Chondrocyte (in vitro differentiated cells): ENCODE measurements at regions not wholly inside any gene's neighbourhood (a gene's known extent, or its start where the extent isn't known, plus 50 kb on each side); places are given as distances from the start of the nearest gene placed in this dataset.

Experiments
- DNase-seq: peaks from one replicate; pipeline ENCODE4 v3.0.0; 2021; ENCODE audit warnings: mixed read lengths, low spot score
- H3K27ac Mint-ChIP-seq: one replicate; pipeline ENCODE4 v1.8.0; 2021; ENCODE audit warnings: mild to moderate bottlenecking, moderate library complexity, mixed read lengths; ENCODE audit not compliant: unreplicated experiment
- H3K27me3 Mint-ChIP-seq: 2 replicates; pipeline ENCODE4 v1.8.0; 2021; ENCODE audit warnings: low read depth, mixed read lengths
- H3K36me3 Mint-ChIP-seq: 2 replicates; pipeline ENCODE4 v1.8.0; 2021; ENCODE audit warnings: low read depth, mixed read lengths
- H3K4me1 Mint-ChIP-seq: 2 replicates; pipeline ENCODE4 v1.8.0; 2021; ENCODE audit warnings: low read depth, mild to moderate bottlenecking, mixed read lengths
- H3K4me3 Mint-ChIP-seq: one replicate; pipeline ENCODE4 v1.8.0; 2021; ENCODE audit warnings: mild to moderate bottlenecking, moderate library complexity, mixed read lengths; ENCODE audit not compliant: unreplicated experiment
- H3K9me3 Mint-ChIP-seq: 2 replicates; pipeline ENCODE4 v1.8.0; 2021; ENCODE audit warnings: low read depth, mixed read lengths
- TF ChIP-seq, protein P1 (sequence below): fragments of 200-600 bp; sonication (generic); IDR thresholded peaks from 2 replicates; pipeline ENCODE4 v1.5.0; 2021; ENCODE audit warnings: antibody characterized with exemption, mild to moderate bottlenecking, moderate library complexity

DNA sequence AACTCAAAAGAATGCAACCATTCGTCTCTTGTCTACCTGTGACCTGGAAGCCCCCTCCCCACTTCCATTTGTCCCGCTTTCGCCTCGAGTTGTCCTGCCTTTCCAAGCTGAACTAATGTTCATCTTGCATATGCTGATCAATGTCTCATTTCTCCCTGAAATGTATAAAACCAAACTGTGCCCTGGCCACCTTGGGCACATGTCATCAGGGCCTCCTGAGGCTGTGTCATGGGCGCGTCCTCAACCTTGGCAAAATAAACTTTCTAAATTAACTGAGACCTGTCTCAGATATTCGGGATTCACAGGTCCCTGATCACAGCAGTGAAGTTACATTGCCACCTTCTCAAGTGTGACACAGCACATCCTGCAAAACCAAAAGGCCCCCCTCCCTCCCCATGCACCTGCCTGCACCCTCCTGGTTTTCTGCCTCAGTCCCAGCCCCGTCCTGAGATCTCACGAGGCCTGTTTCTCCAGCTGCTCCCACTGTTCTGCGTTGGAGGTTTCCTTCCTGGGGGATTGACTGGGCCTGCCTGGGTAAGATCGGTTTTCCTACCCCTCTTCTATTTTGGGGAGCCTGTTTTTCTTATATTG lies 1328.7 kb downstream of the TBC1D22A start:
- Mint-ChIP-seq H3K4me3 (no peak overlapping the region), H3K27me3 (peaks cover 19% of the 10 kb centered on the region), H3K9me3 (no peaks in the 10 kb centered on the region), H3K36me3 (no peaks in the 10 kb centered on the region), H3K4me1 (peaks cover 10% of the 10 kb centered on the region), H3K27ac (no peak overlapping the region)
- TF ChIP-seq, protein P1, sequence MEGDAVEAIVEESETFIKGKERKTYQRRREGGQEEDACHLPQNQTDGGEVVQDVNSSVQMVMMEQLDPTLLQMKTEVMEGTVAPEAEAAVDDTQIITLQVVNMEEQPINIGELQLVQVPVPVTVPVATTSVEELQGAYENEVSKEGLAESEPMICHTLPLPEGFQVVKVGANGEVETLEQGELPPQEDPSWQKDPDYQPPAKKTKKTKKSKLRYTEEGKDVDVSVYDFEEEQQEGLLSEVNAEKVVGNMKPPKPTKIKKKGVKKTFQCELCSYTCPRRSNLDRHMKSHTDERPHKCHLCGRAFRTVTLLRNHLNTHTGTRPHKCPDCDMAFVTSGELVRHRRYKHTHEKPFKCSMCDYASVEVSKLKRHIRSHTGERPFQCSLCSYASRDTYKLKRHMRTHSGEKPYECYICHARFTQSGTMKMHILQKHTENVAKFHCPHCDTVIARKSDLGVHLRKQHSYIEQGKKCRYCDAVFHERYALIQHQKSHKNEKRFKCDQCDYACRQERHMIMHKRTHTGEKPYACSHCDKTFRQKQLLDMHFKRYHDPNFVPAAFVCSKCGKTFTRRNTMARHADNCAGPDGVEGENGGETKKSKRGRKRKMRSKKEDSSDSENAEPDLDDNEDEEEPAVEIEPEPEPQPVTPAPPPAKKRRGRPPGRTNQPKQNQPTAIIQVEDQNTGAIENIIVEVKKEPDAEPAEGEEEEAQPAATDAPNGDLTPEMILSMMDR = no peak
- DNase-seq = no peak

DNA sequence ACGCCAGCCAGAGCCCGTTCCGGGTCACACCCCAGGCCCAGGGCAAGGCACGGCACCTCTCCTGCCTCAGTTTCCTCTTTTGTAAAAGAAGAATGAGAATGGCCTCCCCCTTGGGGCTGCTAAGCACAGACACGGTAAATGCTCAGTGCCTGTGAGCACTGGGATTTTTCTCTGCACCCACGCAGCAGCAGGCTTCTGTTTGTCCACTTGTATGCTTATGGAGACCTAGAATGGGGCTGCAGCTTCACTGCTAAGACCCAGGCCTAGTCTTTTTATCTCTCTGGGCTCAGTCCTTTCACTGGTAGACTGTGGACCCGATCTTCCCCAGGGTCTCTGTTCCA lies 1327.9 kb downstream of the TBC1D22A start:
- TF ChIP-seq, protein P1 = no peak
- Mint-ChIP-seq H3K9me3 (no peaks in the 10 kb centered on the region), H3K4me1 (peaks cover 10% of the 10 kb centered on the region), H3K4me3 (no peak overlapping the region), H3K27ac (no peak overlapping the region), H3K27me3 (peaks cover 19% of the 10 kb centered on the region), H3K36me3 (no peaks in the 10 kb centered on the region)
- no peak for DNase-seq

DNA sequence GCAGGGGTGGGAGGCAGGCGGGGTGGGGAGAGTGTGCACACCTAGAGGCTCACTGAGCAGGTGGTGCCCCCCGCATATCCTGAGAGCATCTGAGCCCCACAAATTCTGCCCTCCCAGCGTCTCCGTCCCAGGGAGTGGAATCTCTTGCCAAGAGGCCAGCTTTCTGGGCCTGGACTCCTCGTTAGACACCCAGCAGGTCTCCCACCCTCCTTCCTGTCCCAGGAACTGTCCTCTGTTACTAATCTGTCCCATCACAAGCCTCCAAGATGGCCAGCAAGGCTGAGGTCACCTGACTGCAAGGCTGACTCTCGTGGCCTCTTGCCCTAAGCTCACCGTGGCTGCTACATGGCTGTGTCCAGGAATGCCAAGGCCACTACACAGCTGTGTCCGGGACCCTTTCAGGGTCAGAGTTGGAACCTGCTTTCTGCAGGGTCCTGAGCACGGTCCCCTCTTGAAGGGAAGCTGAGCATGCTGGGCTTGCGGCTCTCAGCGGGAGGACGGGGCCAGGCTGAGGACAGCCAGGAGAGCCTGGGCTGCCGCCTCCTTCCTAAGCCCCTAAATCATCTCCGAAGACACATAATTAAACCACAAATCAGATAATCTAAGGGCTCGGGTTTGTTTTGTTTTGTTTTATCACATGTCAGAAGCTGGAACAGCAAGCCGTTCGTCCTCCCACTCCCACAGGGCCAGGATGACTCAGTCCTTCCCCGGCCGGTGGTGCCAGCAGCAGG lies 1327.3 kb downstream of the TBC1D22A start:
- TF ChIP-seq, protein P1 = no peak

DNA sequence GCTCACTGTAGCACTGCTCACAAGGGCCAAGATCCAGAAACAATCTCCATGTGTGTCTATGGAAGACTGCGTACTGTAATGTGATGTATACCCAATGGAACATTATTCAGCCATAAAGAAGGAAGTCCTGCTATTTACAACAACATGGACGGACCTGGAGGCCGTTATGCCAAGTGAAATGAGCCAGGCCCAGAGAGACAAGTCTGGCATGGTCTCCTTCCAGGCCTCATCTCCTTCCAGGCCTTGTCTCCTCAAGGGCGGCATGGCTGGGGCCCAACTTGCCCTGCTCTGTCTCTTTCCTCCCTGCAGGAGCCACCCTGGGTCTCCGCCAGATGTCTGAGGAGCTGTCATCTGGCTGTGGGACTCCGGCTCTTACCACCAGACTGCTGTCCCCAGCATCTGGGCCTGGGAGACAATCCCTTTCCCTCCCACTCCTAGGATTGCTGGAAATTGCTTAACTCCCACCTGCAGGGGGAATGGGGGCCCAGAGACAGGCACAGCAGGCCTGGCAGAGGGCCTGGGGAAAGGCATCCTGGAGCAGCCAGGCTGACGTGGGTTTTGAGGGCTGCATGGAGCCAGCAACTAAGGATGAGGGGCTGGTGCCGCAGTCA lies 1326.6 kb downstream of the TBC1D22A start:
- H3K36me3 Mint-ChIP-seq = no peaks in the 10 kb centered on the region
- no peak for DNase-seq
- TF ChIP-seq, protein P1 = no peak
- peaks cover 17% of the 10 kb centered on the region for H3K27me3 Mint-ChIP-seq
- H3K27ac Mint-ChIP-seq = no peak overlapping the region
- peaks cover 10% of the 10 kb centered on the region for H3K4me1 Mint-ChIP-seq
- H3K9me3 Mint-ChIP-seq = no peaks in the 10 kb centered on the region
- H3K4me3 Mint-ChIP-seq = no peak overlapping the region

More for the DNA sequence above, 1327.3 kb downstream of the TBC1D22A start:
- DNase-seq = no peak
- Mint-ChIP-seq H3K36me3 (no peaks in the 10 kb centered on the region), H3K27ac (peak overlapping the region; percentile 54), H3K27me3 (peaks cover 15% of the 10 kb centered on the region), H3K9me3 (no peaks in the 10 kb centered on the region), H3K4me1 (peaks cover 10% of the 10 kb centered on the region), H3K4me3 (peak overlapping the region; percentile 25)

DNA sequence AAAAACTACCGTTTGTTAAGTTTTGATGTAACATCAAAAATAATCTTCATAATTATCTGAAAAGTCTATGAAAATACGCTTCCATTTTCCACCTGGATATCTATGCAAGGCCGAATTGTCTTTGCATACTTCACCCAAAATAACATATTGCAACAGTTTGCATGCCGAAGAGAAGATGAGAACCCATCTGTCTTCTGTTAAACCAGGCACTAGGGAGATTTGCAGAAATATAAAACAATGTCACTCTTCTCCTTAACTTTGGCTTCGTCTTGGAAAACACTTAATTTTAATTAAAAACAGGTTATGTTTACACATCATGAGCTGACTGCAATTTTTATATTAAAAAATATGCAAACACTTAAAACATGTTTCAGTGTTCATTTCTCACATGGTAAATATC lies 1325.8 kb downstream of the TBC1D22A start:
- Mint-ChIP-seq H3K27me3 (peaks cover 14% of the 10 kb centered on the region), H3K36me3 (no peaks in the 10 kb centered on the region)

More for the DNA sequence above, 1325.8 kb downstream of the TBC1D22A start:
- no peaks in the 10 kb centered on the region for H3K9me3 Mint-ChIP-seq
- H3K4me1 Mint-ChIP-seq = peaks cover 10% of the 10 kb centered on the region
- H3K4me3 Mint-ChIP-seq = no peak overlapping the region
- no peak overlapping the region for H3K27ac Mint-ChIP-seq
- TF ChIP-seq, protein P1 = no peak
- no peak for DNase-seq
